GM12878 (cell line): ENCODE measurements at regions not wholly inside any gene's neighbourhood (a gene's known extent, or its start where the extent isn't known, plus 50 kb on each side); places are given as distances from the start of the nearest gene placed in this dataset.

ENCODE experiments used
- ATAC-seq: fragments of 200-7000 bp; cut with Tn5 transposase; 3 replicates; pipeline ENCODE4 v1.9.1; 2020; ENCODE audit warnings: mild to moderate bottlenecking, moderate library complexity
- BruUV-seq: library from RNA; stranded (reverse); fragments of 400-500 nt; replicated peaks from 2 replicates; lab custom pipeline; 2021; lab: Mats Ljungman, UMichigan
- CTCF ChIA-PET: fragments of 300-600 bp; sonication (Branson Sonifier 250); formaldehyde crosslinking; extraction: SDS; loops from one replicate; lab custom pipeline; 2021; ENCODE audit warnings: inconsistent platforms; lab: Yijun Ruan, JAX
- POLR2A ChIA-PET: fragments of 350-600 bp; formaldehyde crosslinking; extraction: SDS; loops from one replicate; lab custom pipeline; 2021; ENCODE audit warnings: inconsistent platforms; lab: Charles Lee
- RAD21 ChIA-PET: fragments of 300-600 bp; sonication (Branson Sonifier 250); formaldehyde crosslinking; loops from one replicate; lab custom pipeline; 2023; ENCODE audit warnings: antibody characterized with exemption; ENCODE audit not compliant: unreplicated experiment; lab: Charles Lee
- SMC1A ChIA-PET: fragments of 300-600 bp; sonication (Branson Sonifier 250); formaldehyde crosslinking; loops from one replicate; lab custom pipeline; 2023; ENCODE audit not compliant: unreplicated experiment, uncharacterized antibody; lab: Charles Lee
- DNase-seq: peaks from one replicate; pipeline ENCODE4 v3.0.0-alpha.2; 2011; ENCODE audit warnings: low read depth, low spot score
- FAIRE-seq: peaks from 3 replicates; lab custom pipeline; 2011; peaks lifted over from hg19 to GRCh38; lab: Jason Lieb, UNC
- H2AFZ ChIP-seq: 2 replicates; pipeline ENCODE4 v1.6.0; 2011; ENCODE audit warnings: low read depth, low read length, control low read depth; ENCODE audit not compliant: control insufficient read depth
- H3K27ac ChIP-seq: 2 replicates; pipeline ENCODE4 v1.5.1; 2011; ENCODE audit warnings: control low read depth; ENCODE audit not compliant: control insufficient read depth, insufficient read depth
- H3K27me3 ChIP-seq, 2 experiments: replicated peaks in 1 of 2; 2 replicates each; pipeline versions ENCODE4 v1.6.0 to v1.6.1; 2011; ENCODE audit warnings: low read length in 1 of 2; ENCODE audit not compliant: control insufficient read depth in 2 of 2, insufficient read depth in 2 of 2
- H3K36me3 ChIP-seq, 2 experiments: 2 replicates each; pipeline ENCODE4 v1.5.1; 2011; ENCODE audit warnings: low read length in 1 of 2; ENCODE audit not compliant: control insufficient read depth in 2 of 2, insufficient read depth in 2 of 2
- H3K4me1 ChIP-seq: 2 replicates; pipeline ENCODE4 v1.6.1; 2011; ENCODE audit warnings: mild to moderate bottlenecking, low read length, moderate library complexity, mixed read lengths; ENCODE audit not compliant: control insufficient read depth, insufficient read depth
- H3K4me2 ChIP-seq: 2 replicates; pipeline ENCODE4 v1.6.0; 2011; ENCODE audit warnings: control low read depth; ENCODE audit not compliant: control insufficient read depth, insufficient read depth
- H3K4me3 ChIP-seq: fragments of 200-600 bp; sonication (generic); 2 replicates; pipeline ENCODE4 v1.5.1; 2016
- H3K79me2 ChIP-seq: 2 replicates; pipeline ENCODE4 v1.6.0; 2011; ENCODE audit warnings: low read length; ENCODE audit not compliant: control insufficient read depth, insufficient read depth
- H3K9ac ChIP-seq: 2 replicates; pipeline ENCODE4 v1.8.0; 2011; ENCODE audit warnings: low read length, control low read depth, mixed read lengths; ENCODE audit not compliant: control insufficient read depth, insufficient read depth
- H3K9me3 ChIP-seq: replicated peaks from 3 replicates; pipeline ENCODE4 v1.5.1; 2011; ENCODE audit warnings: mild to moderate bottlenecking, low read length; ENCODE audit not compliant: control insufficient read depth, insufficient read depth
- H4K20me1 ChIP-seq: 2 replicates; pipeline ENCODE4 v1.6.0; 2011; ENCODE audit not compliant: control insufficient read depth, insufficient read depth
- BCL3 ChIP-seq: IDR thresholded peaks from 2 replicates; pipeline ENCODE4 v1.6.1; 2011; ENCODE audit warnings: borderline replicate concordance, low read depth, mild to moderate bottlenecking, moderate library complexity, low read length; ENCODE audit not compliant: insufficient read depth, poor library complexity, severe bottlenecking
- BMI1 ChIP-seq: fragments of 450-650 bp; IDR thresholded peaks from 2 replicates; pipeline ENCODE4 v1.6.1; 2016; ENCODE audit warnings: mild to moderate bottlenecking, moderate library complexity, borderline replicate concordance
- ETV6 ChIP-seq, 2 experiments: fragments of 450-650 bp in 1 of 2; IDR thresholded peaks in 1 of 2; conservative IDR thresholded peaks in 1 of 2; 2 replicates each; pipeline ENCODE4 v1.6.1; 2014; ENCODE audit warnings: antibody characterized with exemption in 1 of 2, borderline replicate concordance in 1 of 2, low read depth in 1 of 2, mild to moderate bottlenecking in 1 of 2, moderate library complexity in 1 of 2
- GABPA ChIP-seq: IDR thresholded peaks from 2 replicates; pipeline ENCODE4 v1.6.1; 2014; ENCODE audit warnings: antibody characterized with exemption, low read depth, mild to moderate bottlenecking, inconsistent platforms
- MEF2B ChIP-seq: fragments of 450-650 bp; IDR thresholded peaks from 2 replicates; pipeline ENCODE4 v1.6.1; 2018; ENCODE audit warnings: mild to moderate bottlenecking, moderate library complexity; ENCODE audit not compliant: partially characterized antibody, poor library complexity, severe bottlenecking
- MXI1 ChIP-seq: fragments of 150-350 bp; IDR thresholded peaks from 2 replicates; pipeline ENCODE4 v1.6.1; 2011; ENCODE audit warnings: low read depth, mild to moderate bottlenecking, inconsistent platforms, low read length, improper control_type of control experiment
- NBN ChIP-seq: fragments of 450-650 bp; IDR thresholded peaks from 2 replicates; pipeline ENCODE4 v1.6.1; 2016
- NFXL1 ChIP-seq: fragments of 450-650 bp; IDR thresholded peaks from 2 replicates; pipeline ENCODE4 v1.6.1; 2017; ENCODE audit warnings: antibody characterized with exemption, mild to moderate bottlenecking, borderline replicate concordance
- POU2F2 ChIP-seq: IDR thresholded peaks from 3 replicates; pipeline ENCODE4 v1.6.1; 2011; ENCODE audit warnings: low read depth, mild to moderate bottlenecking, low read length, borderline replicate concordance
- SUZ12 ChIP-seq: fragments of 200-600 bp; sonication (generic); IDR thresholded peaks from one replicate; pipeline ENCODE4 v1.6.1; 2018; ENCODE audit warnings: antibody characterized with exemption, mild to moderate bottlenecking; ENCODE audit not compliant: unreplicated experiment
- TCF12 ChIP-seq: IDR thresholded peaks from 2 replicates; pipeline ENCODE4 v1.6.1; 2011; ENCODE audit warnings: low read depth, mild to moderate bottlenecking, low read length
- USF2 ChIP-seq: IDR thresholded peaks from 2 replicates; pipeline ENCODE4 v1.6.1; 2011; ENCODE audit warnings: low read depth, low read length, improper control_type of control experiment, borderline replicate concordance
- WGBS: methylation state at CpG from one replicate; pipeline ENCODE4 v1.1.6; 2016; ENCODE audit warnings: low lambda C conversion rate; ENCODE audit not compliant: insufficient replicate concordance, insufficient coverage; ENCODE audit errors: missing lambda C conversion rate; 5-methylcytosine and 5-hydroxymethylcytosine counted together
- in situ Hi-C: fragments of 300-500 bp; cut with MboI; formaldehyde crosslinking; loops from 9 replicates; pipeline ENCODE4 v1.14.3; 2018; ENCODE audit warnings: mixed read lengths
- intact Hi-C: fragments of 100-400 bp; cut with micrococcal nuclease; formaldehyde crosslinking; loops from one replicate; pipeline ENCODE4 v1.14.2; 2022; ENCODE audit not compliant: unreplicated experiment
- TF ChIP-seq, protein P1 (sequence below): fragments of 450-650 bp; formaldehyde crosslinking; IDR thresholded peaks from 2 replicates; pipeline ENCODE4 v1.4.0; 2022; ENCODE audit warnings: mild to moderate bottlenecking, moderate library complexity
- TF ChIP-seq, protein P2 (sequence below): fragments of 450-650 bp; IDR thresholded peaks from 2 replicates; pipeline ENCODE4 v1.6.1; 2017; ENCODE audit warnings: mild to moderate bottlenecking, low read depth, inconsistent platforms; ENCODE audit not compliant: poor library complexity, severe bottlenecking
- TF ChIP-seq, protein P3 (sequence below): fragments of 450-650 bp; IDR thresholded peaks from 2 replicates; pipeline ENCODE4 v1.6.1; 2017; ENCODE audit warnings: borderline replicate concordance

DNA sequence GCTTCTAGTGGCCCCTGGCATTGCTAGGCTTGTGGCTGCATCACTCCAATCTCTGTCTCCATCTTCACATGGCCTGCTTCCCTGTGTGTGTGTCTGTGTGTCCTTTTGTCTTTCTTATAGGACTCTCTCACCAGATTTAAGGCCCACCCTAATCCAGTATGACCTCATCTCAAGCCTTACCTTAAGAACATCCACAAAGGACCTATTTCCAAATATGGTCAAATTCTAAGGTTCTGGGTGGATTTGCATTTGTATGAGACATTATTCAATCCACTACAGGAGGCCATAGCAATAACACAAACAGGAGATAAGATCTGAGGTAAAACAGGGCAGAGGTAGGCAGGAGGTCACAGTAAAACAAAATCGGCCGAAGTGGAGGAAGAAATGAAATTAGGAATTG is 375.9 kb downstream of the BTG1 start:
- H3K4me2 ChIP-seq = no peak overlapping the region
- ChIA-PET SMC1A (interaction anchor here (1.6 kb wide), 1 partner anchor 10 kb away, joined by 5 read pairs; no protein-coding TSS in a partner anchor), POLR2A (no interaction called here), CTCF (interaction anchor here (1.4 kb wide), 1 partner anchor 42 kb away, joined by 5 read pairs; no protein-coding TSS in a partner anchor), RAD21 (no interaction called here)
- DNase-seq (no peak), ATAC-seq (no peak), FAIRE-seq (no peak)
- H3K27me3 ChIP-seq = no peaks in the 10 kb centered on the region
- no peaks in the 10 kb centered on the region for H3K9me3 ChIP-seq
- no peaks in the 10 kb centered on the region for H4K20me1 ChIP-seq
- H2AFZ ChIP-seq = no peak overlapping the region
- in situ Hi-C loops (no loop called here), intact Hi-C loops (no loop called here)
- BruUV-seq = no TSS peak
- H3K4me1 ChIP-seq = no peaks in the 10 kb centered on the region
- no peak overlapping the region for H3K4me3 ChIP-seq
- no peak overlapping the region for H3K27ac ChIP-seq
- no peak overlapping the region for H3K9ac ChIP-seq
- no peaks in the 10 kb centered on the region for H3K36me3 ChIP-seq
- no peaks in the 10 kb centered on the region for H3K79me2 ChIP-seq
- 82% methylated on average over 2 of the region's 2 CpGs for WGBS
- TF ChIP-seq USF2 (no peak), SUZ12 (no peak), MEF2B (no peak), MXI1 (no peak), BMI1 (no peak), GABPA (no peak), NBN (no peak), BCL3 (no peak), NFXL1 (no peak), ETV6 (conservative IDR thresholded peaks at IDR 0.05 in 1 of 2, IDR thresholded peaks at IDR 0.05 in 1 of 2; ENCODE audit: borderline replicate concordance in 1 of 2, low read depth in 1 of 2) (no peak), POU2F2 (no peak), TCF12 (no peak)
- TF ChIP-seq, protein P1, sequence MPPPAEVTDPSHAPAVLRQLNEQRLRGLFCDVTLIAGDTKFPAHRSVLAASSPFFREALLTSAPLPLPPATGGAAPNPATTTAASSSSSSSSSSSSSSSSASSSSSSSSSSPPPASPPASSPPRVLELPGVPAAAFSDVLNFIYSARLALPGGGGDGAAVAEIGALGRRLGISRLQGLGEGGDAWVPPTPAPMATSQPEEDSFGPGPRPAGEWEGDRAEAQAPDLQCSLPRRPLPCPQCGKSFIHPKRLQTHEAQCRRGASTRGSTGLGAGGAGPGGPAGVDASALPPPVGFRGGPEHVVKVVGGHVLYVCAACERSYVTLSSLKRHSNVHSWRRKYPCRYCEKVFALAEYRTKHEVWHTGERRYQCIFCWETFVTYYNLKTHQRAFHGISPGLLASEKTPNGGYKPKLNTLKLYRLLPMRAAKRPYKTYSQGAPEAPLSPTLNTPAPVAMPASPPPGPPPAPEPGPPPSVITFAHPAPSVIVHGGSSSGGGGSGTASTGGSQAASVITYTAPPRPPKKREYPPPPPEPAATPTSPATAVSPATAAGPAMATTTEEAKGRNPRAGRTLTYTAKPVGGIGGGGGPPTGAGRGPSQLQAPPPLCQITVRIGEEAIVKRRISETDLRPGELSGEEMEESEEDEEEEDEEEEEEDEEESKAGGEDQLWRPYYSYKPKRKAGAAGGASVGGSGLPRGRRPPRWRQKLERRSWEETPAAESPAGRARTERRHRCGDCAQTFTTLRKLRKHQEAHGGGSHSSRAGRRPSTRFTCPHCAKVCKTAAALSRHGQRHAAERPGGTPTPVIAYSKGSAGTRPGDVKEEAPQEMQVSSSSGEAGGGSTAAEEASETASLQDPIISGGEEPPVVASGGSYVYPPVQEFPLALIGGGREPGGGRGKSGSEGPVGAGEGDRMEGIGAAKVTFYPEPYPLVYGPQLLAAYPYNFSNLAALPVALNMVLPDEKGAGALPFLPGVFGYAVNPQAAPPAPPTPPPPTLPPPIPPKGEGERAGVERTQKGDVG (CRISPR knock-in tag) = no peak
- TF ChIP-seq, protein P2, sequence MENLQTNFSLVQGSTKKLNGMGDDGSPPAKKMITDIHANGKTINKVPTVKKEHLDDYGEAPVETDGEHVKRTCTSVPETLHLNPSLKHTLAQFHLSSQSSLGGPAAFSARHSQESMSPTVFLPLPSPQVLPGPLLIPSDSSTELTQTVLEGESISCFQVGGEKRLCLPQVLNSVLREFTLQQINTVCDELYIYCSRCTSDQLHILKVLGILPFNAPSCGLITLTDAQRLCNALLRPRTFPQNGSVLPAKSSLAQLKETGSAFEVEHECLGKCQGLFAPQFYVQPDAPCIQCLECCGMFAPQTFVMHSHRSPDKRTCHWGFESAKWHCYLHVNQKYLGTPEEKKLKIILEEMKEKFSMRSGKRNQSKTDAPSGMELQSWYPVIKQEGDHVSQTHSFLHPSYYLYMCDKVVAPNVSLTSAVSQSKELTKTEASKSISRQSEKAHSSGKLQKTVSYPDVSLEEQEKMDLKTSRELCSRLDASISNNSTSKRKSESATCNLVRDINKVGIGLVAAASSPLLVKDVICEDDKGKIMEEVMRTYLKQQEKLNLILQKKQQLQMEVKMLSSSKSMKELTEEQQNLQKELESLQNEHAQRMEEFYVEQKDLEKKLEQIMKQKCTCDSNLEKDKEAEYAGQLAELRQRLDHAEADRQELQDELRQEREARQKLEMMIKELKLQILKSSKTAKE = no peak
- TF ChIP-seq, protein P3, sequence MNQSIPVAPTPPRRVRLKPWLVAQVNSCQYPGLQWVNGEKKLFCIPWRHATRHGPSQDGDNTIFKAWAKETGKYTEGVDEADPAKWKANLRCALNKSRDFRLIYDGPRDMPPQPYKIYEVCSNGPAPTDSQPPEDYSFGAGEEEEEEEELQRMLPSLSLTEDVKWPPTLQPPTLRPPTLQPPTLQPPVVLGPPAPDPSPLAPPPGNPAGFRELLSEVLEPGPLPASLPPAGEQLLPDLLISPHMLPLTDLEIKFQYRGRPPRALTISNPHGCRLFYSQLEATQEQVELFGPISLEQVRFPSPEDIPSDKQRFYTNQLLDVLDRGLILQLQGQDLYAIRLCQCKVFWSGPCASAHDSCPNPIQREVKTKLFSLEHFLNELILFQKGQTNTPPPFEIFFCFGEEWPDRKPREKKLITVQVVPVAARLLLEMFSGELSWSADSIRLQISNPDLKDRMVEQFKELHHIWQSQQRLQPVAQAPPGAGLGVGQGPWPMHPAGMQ = no peak
